Ishikawa (cell line): ENCODE measurements at regions not wholly inside any gene's neighbourhood (a gene's known extent, or its start where the extent isn't known, plus 50 kb on each side); places are given as distances from the start of the nearest gene placed in this dataset.

Experiments used
- CEBPB ChIP-seq: IDR thresholded peaks from 2 replicates; pipeline ENCODE4 v1.6.1; 2012
- CREB1 ChIP-seq: IDR thresholded peaks from 2 replicates; pipeline ENCODE4 v1.6.1; 2012; ENCODE audit warnings: low read depth
- EGR1 ChIP-seq: IDR thresholded peaks from 2 replicates; pipeline ENCODE4 v1.6.1; 2012
- EP300 ChIP-seq: IDR thresholded peaks from 2 replicates; pipeline ENCODE4 v1.6.1; 2012; ENCODE audit warnings: borderline replicate concordance
- FOXM1 ChIP-seq: IDR thresholded peaks from 2 replicates; pipeline ENCODE4 v1.6.1; 2012; ENCODE audit warnings: low read depth, borderline replicate concordance
- MAX ChIP-seq: IDR thresholded peaks from 2 replicates; pipeline ENCODE4 v1.6.1; 2012
- NFIC ChIP-seq: IDR thresholded peaks from 2 replicates; pipeline ENCODE4 v1.6.1; 2012
- RAD21 ChIP-seq: IDR thresholded peaks from 2 replicates; pipeline ENCODE4 v1.6.1; 2012; ENCODE audit warnings: low read depth
- REST ChIP-seq: IDR thresholded peaks from 2 replicates; pipeline ENCODE4 v1.6.1; 2012; ENCODE audit warnings: low read depth, mild to moderate bottlenecking
- TAF1 ChIP-seq: IDR thresholded peaks from 2 replicates; pipeline ENCODE4 v1.6.1; 2012; ENCODE audit warnings: low read depth, mild to moderate bottlenecking
- TCF12 ChIP-seq: IDR thresholded peaks from 2 replicates; pipeline ENCODE4 v1.6.1; 2012; ENCODE audit warnings: low read depth
- TEAD4 ChIP-seq: IDR thresholded peaks from 2 replicates; pipeline ENCODE4 v1.6.1; 2012
- USF1 ChIP-seq: IDR thresholded peaks from 2 replicates; pipeline ENCODE4 v1.6.1; 2012
- YY1 ChIP-seq: IDR thresholded peaks from 2 replicates; pipeline ENCODE4 v1.6.1; 2012; ENCODE audit warnings: low read depth
- ZBTB7A ChIP-seq: IDR thresholded peaks from 2 replicates; pipeline ENCODE4 v1.6.1; 2012; ENCODE audit warnings: low read depth

DNA sequence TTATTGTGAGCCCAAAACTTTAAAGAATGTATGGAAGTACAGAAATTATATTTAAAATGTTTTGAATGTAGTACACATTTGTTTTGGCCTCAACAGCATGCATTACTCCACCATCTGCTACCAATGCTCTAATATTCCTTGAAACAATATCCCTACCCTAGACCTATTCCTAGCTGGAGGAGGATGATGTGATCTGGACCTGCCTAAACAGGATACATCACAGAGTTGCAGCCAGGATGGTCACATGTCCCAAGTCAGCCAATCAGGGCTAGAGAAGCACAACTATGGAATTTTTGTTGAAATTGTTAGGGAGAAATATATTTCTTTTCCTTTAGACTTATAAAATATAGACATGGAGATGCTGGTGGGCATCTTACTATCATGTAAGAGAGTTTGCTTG lies 623.3 kb upstream of the NR5A2 start:
- TF ChIP-seq TAF1, result no peak
- TF ChIP-seq CREB1, result no peak
- TF ChIP-seq YY1, result no peak
- peak; percentile 79 for TF ChIP-seq USF1

- TF ChIP-seq MAX, result no peak
- TF ChIP-seq FOXM1, result no peak
- TF ChIP-seq EGR1, result no peak
- no peak for TF ChIP-seq REST
- TF ChIP-seq CEBPB, result no peak
- TF ChIP-seq YY1, result no peak
- no peak for TF ChIP-seq ZBTB7A
- TF ChIP-seq CREB1, result no peak
- TF ChIP-seq USF1, result no peak
- no peak for TF ChIP-seq EP300
- no peak for TF ChIP-seq TAF1
- TF ChIP-seq RAD21, result no peak
- TF ChIP-seq TEAD4, result no peak
- no peak for TF ChIP-seq TCF12
- no peak for TF ChIP-seq NFIC
Observed at GRCh38 chr1:199404976-199405375, 622.5 kb upstream of the NR5A2 start.

DNA sequence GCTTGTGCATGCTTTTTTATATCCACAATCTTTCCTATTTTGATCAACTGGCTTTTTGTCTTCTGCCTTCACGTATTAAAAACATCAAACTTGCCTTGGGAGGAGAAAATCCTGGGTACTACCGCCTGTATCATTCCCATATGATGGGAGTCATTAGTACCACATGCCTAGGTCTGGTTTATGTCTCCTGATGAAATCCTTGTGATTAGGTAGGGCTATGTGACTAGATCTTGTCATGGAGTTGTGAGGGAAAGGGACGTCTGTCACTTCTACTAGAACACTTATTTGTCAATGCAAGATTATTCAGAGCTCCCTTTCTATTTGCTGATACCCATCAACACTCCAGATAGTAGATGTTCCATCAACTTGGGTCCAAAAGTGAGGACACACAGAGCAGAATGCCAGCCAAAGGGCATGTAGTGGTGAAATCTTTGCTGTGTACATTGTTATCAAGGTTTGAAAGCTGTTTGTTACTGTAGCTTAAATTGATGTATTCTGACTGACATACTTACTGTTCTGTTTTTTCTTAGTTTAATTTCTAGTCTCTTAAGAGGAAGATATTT lies 621.8 kb upstream of the NR5A2 start:
- TF ChIP-seq MAX (no peak), EGR1 (no peak), YY1 (no peak), EP300 (no peak), REST (no peak), TAF1 (no peak), ZBTB7A (no peak), CEBPB (no peak), TCF12 (no peak), USF1 (no peak), TEAD4 (no peak), CREB1 (no peak), NFIC (no peak), FOXM1 (no peak), RAD21 (no peak)

- TF ChIP-seq EGR1 (no peak), RAD21 (no peak), TAF1 (no peak), REST (no peak), TEAD4 (no peak)
Observed at GRCh38 chr1:199410462-199410861, 617.0 kb upstream of the NR5A2 start.
